Gastrocnemius medialis (tissue), 4 donors: ENCODE measurements at regions not wholly inside any gene's neighbourhood (a gene's known extent, or its start where the extent isn't known, plus 50 kb on each side); places are given as distances from the start of the nearest gene placed in this dataset.

Experiments used
- POLR2A ChIP-seq, 2 donors: fragments of 450-650 bp; IDR thresholded peaks; one replicate each; pipeline ENCODE4 v1.6.1; 2017; ENCODE audit warnings: antibody characterized with exemption in 2 of 2, mild to moderate bottlenecking in 2 of 2, moderate library complexity in 2 of 2
- TF ChIP-seq, protein P1 (sequence below), 5 experiments: fragments of 450-650 bp in 3 of 5; fragments of 200-600 bp in 2 of 5; sonication (generic) in 2 of 5; IDR thresholded peaks in 4 of 5; conservative IDR thresholded peaks in 1 of 5; 1 replicate in 4 of 5; 2 replicates in 1 of 5; pipeline ENCODE4 v1.5.1; 2016 to 2019; ENCODE audit warnings: antibody characterized with exemption in 5 of 5, mild to moderate bottlenecking in 3 of 5, moderate library complexity in 3 of 5

DNA sequence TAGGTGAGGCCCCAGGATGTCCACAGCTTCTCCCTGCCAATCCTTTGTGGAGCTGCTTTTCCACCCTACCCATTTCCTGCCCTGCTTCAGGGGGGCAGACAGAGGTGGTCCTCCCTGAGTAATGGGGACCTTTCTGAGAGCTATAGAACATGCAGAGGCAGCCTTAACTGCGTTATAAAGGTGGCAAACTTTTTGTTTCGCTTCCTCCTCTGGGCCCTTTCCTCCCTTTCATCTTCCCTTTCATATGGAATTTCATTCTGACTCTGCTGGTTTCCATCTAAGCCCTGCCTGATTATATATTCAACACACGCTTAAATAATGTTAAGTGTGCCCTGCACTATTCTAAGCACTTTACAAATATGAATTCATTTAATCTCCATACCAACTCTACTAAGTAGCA lies 169.3 kb upstream of the E2F8 start:
- TF ChIP-seq, protein P1, sequence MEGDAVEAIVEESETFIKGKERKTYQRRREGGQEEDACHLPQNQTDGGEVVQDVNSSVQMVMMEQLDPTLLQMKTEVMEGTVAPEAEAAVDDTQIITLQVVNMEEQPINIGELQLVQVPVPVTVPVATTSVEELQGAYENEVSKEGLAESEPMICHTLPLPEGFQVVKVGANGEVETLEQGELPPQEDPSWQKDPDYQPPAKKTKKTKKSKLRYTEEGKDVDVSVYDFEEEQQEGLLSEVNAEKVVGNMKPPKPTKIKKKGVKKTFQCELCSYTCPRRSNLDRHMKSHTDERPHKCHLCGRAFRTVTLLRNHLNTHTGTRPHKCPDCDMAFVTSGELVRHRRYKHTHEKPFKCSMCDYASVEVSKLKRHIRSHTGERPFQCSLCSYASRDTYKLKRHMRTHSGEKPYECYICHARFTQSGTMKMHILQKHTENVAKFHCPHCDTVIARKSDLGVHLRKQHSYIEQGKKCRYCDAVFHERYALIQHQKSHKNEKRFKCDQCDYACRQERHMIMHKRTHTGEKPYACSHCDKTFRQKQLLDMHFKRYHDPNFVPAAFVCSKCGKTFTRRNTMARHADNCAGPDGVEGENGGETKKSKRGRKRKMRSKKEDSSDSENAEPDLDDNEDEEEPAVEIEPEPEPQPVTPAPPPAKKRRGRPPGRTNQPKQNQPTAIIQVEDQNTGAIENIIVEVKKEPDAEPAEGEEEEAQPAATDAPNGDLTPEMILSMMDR (IDR thresholded peaks at IDR 0.05 in 4 of 5, conservative IDR thresholded peaks at IDR 0.05 in 1 of 5): no peak
- TF ChIP-seq POLR2A (IDR thresholded peaks at IDR 0.05): no peak
